WTC11 (cell line): ENCODE measurements at regions not wholly inside any gene's neighbourhood (a gene's known extent, or its start where the extent isn't known, plus 50 kb on each side); places are given as distances from the start of the nearest gene placed in this dataset.
"Not testable (repeated sequence)": the region's sequence is repeated elsewhere in the genome, so short reads cannot be mapped to it uniquely, and the experiment has no call there.

Experiments used
- ESRRA ChIP-seq: sonication (generic); formaldehyde crosslinking; IDR thresholded peaks from 2 replicates; pipeline ENCODE4 v1.8.1; 2022; ENCODE audit warnings: mild to moderate bottlenecking, missing genetic modification reagents, borderline replicate concordance
- NFE2L1 ChIP-seq: sonication (generic); formaldehyde crosslinking; IDR thresholded peaks from 2 replicates; pipeline ENCODE4 v1.8.1; 2023; ENCODE audit warnings: missing genetic modification reagents
- NFYB ChIP-seq: sonication (generic); formaldehyde crosslinking; conservative IDR thresholded peaks from 2 replicates; pipeline ENCODE4 v1.8.0; 2022; ENCODE audit warnings: low read depth, missing genetic modification reagents
- TCF7 ChIP-seq: sonication (generic); formaldehyde crosslinking; IDR thresholded peaks from 2 replicates; pipeline ENCODE4 v1.8.0; 2022; ENCODE audit warnings: mild to moderate bottlenecking, low read depth, missing genetic modification reagents, moderate library complexity
- TF ChIP-seq, protein P1 (sequence below): fragments of 200-600 bp; IDR thresholded peaks from 2 replicates; pipeline ENCODE4 v1.8.0; 2022; ENCODE audit warnings: antibody characterized with exemption
- TF ChIP-seq, protein P2 (sequence below): sonication (generic); formaldehyde crosslinking; IDR thresholded peaks from 2 replicates; pipeline ENCODE4 v1.8.0; 2022; ENCODE audit warnings: mild to moderate bottlenecking, missing genetic modification reagents
- TF ChIP-seq, protein P3 (sequence below): sonication (generic); formaldehyde crosslinking; IDR thresholded peaks from 2 replicates; pipeline ENCODE4 v1.8.0; 2022; ENCODE audit warnings: mild to moderate bottlenecking, missing genetic modification reagents

DNA sequence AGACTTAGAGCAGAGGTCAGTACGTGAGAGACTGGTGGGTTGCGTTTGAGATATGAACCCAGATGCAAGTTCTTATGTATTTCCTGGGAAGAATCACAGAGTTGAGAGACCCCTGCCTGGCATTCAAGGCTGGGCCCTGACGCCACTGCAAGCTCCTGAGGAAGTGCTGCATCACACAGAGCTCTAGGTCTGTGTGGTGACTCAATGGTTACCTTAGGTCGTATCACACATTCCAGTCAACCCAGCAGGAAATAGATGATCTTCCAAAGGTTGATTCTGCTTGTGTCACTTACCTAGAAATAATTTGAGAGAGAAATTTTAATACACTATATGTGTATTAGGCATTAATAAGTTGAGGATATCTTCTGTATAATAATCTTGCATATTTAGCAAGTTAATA lies 1431.9 kb downstream of the RPIA start:
- TF ChIP-seq, protein P1, sequence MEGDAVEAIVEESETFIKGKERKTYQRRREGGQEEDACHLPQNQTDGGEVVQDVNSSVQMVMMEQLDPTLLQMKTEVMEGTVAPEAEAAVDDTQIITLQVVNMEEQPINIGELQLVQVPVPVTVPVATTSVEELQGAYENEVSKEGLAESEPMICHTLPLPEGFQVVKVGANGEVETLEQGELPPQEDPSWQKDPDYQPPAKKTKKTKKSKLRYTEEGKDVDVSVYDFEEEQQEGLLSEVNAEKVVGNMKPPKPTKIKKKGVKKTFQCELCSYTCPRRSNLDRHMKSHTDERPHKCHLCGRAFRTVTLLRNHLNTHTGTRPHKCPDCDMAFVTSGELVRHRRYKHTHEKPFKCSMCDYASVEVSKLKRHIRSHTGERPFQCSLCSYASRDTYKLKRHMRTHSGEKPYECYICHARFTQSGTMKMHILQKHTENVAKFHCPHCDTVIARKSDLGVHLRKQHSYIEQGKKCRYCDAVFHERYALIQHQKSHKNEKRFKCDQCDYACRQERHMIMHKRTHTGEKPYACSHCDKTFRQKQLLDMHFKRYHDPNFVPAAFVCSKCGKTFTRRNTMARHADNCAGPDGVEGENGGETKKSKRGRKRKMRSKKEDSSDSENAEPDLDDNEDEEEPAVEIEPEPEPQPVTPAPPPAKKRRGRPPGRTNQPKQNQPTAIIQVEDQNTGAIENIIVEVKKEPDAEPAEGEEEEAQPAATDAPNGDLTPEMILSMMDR: not testable (repeated sequence)
- TF ChIP-seq, protein P2, sequence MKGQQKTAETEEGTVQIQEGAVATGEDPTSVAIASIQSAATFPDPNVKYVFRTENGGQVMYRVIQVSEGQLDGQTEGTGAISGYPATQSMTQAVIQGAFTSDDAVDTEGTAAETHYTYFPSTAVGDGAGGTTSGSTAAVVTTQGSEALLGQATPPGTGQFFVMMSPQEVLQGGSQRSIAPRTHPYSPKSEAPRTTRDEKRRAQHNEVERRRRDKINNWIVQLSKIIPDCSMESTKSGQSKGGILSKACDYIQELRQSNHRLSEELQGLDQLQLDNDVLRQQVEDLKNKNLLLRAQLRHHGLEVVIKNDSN (CRISPR knock-in tag): not testable (repeated sequence)
- not testable (repeated sequence) for TF ChIP-seq NFE2L1, TCF7, NFYB, ESRRA (CRISPR knock-in tag)
- TF ChIP-seq, protein P3, sequence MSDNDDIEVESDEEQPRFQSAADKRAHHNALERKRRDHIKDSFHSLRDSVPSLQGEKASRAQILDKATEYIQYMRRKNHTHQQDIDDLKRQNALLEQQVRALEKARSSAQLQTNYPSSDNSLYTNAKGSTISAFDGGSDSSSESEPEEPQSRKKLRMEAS (CRISPR knock-in tag): not testable (repeated sequence)
